ENCODE measurements at regions not wholly inside any gene's neighbourhood (a gene's known extent, or its start where the extent isn't known, plus 50 kb on each side); places are given as distances from the start of the nearest gene placed in this dataset.

DNA sequence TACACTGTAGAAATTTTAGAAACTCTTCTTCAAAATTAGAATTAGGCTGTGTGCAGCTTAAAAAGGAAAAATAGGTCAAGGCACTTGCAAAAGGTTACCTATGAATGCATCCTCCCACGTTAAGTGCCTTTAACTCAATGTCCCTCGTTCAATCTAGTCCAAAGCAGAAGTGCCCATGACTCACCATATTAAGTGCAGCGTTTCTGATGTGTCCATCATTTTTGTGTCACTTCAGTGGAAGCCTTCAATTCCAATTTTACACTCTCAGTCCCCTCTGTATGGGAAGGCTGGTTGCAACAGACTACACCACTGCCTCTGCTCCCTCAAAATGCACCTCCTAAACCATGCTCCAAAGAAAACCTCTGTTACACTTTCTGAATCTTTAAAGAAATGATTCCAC lies 53.4 kb downstream of the FOXB1 start:
- H3K4me2 ChIP-seq (ENCODE audit: low read length): no peak overlapping the region
- H2AFZ ChIP-seq (ENCODE audit: low read depth, low read length, poor library complexity, severe bottlenecking): no peak overlapping the region
- POLR2A ChIA-PET: no interaction called here
- no peak overlapping the region for H3K9ac ChIP-seq (ENCODE audit: low read length)
- BruUV-seq (replicated peaks): no TSS peak
- RAD21 ChIA-PET (ENCODE audit: low non-redundant PET in 1 of 2, low total read pairs in 2 of 2, uncharacterized antibody in 2 of 2, unreplicated experiment in 2 of 2): no interaction called here
- no peak for DNase-seq (ENCODE audit: low read depth, low spot score)
- no peaks in the 10 kb centered on the region for H4K20me1 ChIP-seq (ENCODE audit: insufficient read depth)
- peaks cover 0 to 11% of the 10 kb centered on the region in 2 experiments; a peak in 1 of 4 replicates for H3K9me3 ChIP-seq (ENCODE audit: control insufficient read depth in 1 of 2, insufficient read depth in 1 of 2, low read depth in 1 of 2, low read length in 2 of 2)
- no peaks in the 10 kb centered on the region for H3K4me1 ChIP-seq (ENCODE audit: control insufficient read depth in 1 of 2, insufficient read depth in 2 of 2, low read length in 2 of 2)
- H3K9me2 ChIP-seq (ENCODE audit: insufficient read depth): no peaks in the 10 kb centered on the region
- no peak for ATAC-seq
- TF ChIP-seq SRF (IDR thresholded peaks at IDR 0.05; ENCODE audit: low read depth) (no peak), POLR2AphosphoS5 (IDR thresholded peaks at IDR 0.05; ENCODE audit: low read depth, low read length) (no peak)
- H3K27me3 ChIP-seq (ENCODE audit: insufficient read depth, low read length): peaks cover 18% of the 10 kb centered on the region
- H3K4me3 ChIP-seq (replicated peaks in 1 of 2; ENCODE audit: low read depth in 1 of 2, low read length in 2 of 2): no peak overlapping the region
- H3K36me3 ChIP-seq (ENCODE audit: control insufficient read depth in 1 of 2, insufficient read depth in 2 of 2, low read length in 2 of 2): no peaks in the 10 kb centered on the region
- H3K79me2 ChIP-seq (ENCODE audit: insufficient read depth, low read length): no peaks in the 10 kb centered on the region
- CTCF ChIA-PET: no interaction called here
- intact Hi-C loops (cut with micrococcal nuclease): no loop called here
- no peak overlapping the region for H3K27ac ChIP-seq (ENCODE audit: low read depth, low read length)

DNA sequence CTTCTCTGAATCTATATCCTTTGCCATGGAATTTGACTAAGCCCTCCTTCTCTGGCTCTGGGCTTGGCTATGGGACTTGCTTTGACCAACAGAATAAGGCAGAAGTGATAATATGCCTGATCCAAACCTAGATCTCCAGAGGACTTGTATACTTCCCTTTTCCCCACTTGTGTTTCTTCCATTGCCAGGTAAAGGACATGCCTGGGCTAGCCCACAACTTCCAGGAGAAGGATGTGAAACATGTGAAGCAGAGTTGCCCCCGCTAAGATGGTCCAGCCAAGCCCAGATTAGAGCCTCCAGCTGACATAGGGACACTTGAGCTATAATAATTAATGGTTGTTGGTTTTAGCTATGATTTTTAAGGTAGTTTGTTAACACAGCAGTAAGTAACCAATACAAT lies 55.1 kb downstream of the FOXB1 start:
- no TSS peak for BruUV-seq (replicated peaks)
- ATAC-seq (no peak), DNase-seq (ENCODE audit: low read depth, low spot score) (no peak)
- Histone ChIP-seq H2AFZ (ENCODE audit: low read depth, low read length, poor library complexity, severe bottlenecking) (no peak overlapping the region), H3K9me3 (ENCODE audit: control insufficient read depth in 1 of 2, insufficient read depth in 1 of 2, low read depth in 1 of 2, low read length in 2 of 2) (peaks cover 0 to 11% of the 10 kb centered on the region in 2 experiments; a peak in 1 of 4 replicates), H3K9ac (ENCODE audit: low read length) (no peak overlapping the region), H3K4me1 (ENCODE audit: control insufficient read depth in 1 of 2, insufficient read depth in 2 of 2, low read length in 2 of 2) (no peaks in the 10 kb centered on the region), H3K4me3 (replicated peaks in 1 of 2; ENCODE audit: low read depth in 1 of 2, low read length in 2 of 2) (no peak overlapping the region), H3K27ac (ENCODE audit: low read depth, low read length) (no peak overlapping the region), H3K9me2 (ENCODE audit: insufficient read depth) (no peaks in the 10 kb centered on the region), H3K36me3 (ENCODE audit: control insufficient read depth in 1 of 2, insufficient read depth in 2 of 2, low read length in 2 of 2) (no peaks in the 10 kb centered on the region), H3K79me2 (ENCODE audit: insufficient read depth, low read length) (no peaks in the 10 kb centered on the region), H3K27me3 (ENCODE audit: insufficient read depth, low read length) (peaks cover 19% of the 10 kb centered on the region), H4K20me1 (ENCODE audit: insufficient read depth) (no peaks in the 10 kb centered on the region), H3K4me2 (ENCODE audit: low read length) (no peak overlapping the region)
- RAD21 ChIA-PET (ENCODE audit: low non-redundant PET in 1 of 2, low total read pairs in 2 of 2, uncharacterized antibody in 2 of 2, unreplicated experiment in 2 of 2): no interaction called here
- CTCF ChIA-PET: no interaction called here
- TF ChIP-seq YY1 (IDR thresholded peaks at IDR 0.05; ENCODE audit: extremely low read depth, insufficient replicate concordance, low read depth, low read length) (no peak), EZH2 (IDR thresholded peaks at IDR 0.05) (no peak), TCF7L2 (IDR thresholded peaks at IDR 0.05; ENCODE audit: borderline replicate concordance, extremely low read depth, insufficient read depth, insufficient read length) (no peak), SIN3A (IDR thresholded peaks at IDR 0.05; ENCODE audit: low read depth) (no peak), POLR2A (IDR thresholded peaks at IDR 0.05; ENCODE audit: borderline replicate concordance, extremely low read depth, insufficient read depth, insufficient read length) (no peak), RAD21 (IDR thresholded peaks at IDR 0.05; ENCODE audit: low read depth) (no peak), ELF1 (IDR thresholded peaks at IDR 0.05; ENCODE audit: borderline replicate concordance, low read depth) (no peak), JUND (IDR thresholded peaks at IDR 0.05) (no peak), CTCF (IDR thresholded peaks at IDR 0.05 in 2 of 3, conservative IDR thresholded peaks at IDR 0.05 in 1 of 3; ENCODE audit: borderline replicate concordance in 1 of 3, insufficient read depth in 1 of 3, low read depth in 2 of 3, low read length in 2 of 3) (no peak), CEBPB (IDR thresholded peaks at IDR 0.05; ENCODE audit: low read depth) (no peak), ZFX (IDR thresholded peaks at IDR 0.05) (no peak), FOSL1 (IDR thresholded peaks at IDR 0.05; ENCODE audit: low read depth) (no peak)
- intact Hi-C loops (cut with micrococcal nuclease): no loop called here
- POLR2A ChIA-PET: no interaction called here

Measured in HCT116 (cell line).